Sigmoid colon (tissue), 6 donors: ENCODE measurements at regions not wholly inside any gene's neighbourhood (a gene's known extent, or its start where the extent isn't known, plus 50 kb on each side); places are given as distances from the start of the nearest gene placed in this dataset.

Source experiments
- DNase-seq: peaks from one replicate; pipeline ENCODE4 v3.0.0-alpha.2; 2019
- H3K27ac ChIP-seq, 4 donors: fragments of 200-600 bp; sonication (generic); one replicate each; pipeline ENCODE4 v1.5.1; 2016 to 2019; ENCODE audit warnings: mild to moderate bottlenecking in 1 of 4
- H3K27me3 ChIP-seq, 3 donors: fragments of 200-600 bp; sonication (generic); one replicate each; pipeline ENCODE4 v1.5.1; 2019; ENCODE audit warnings: mild to moderate bottlenecking in 1 of 3
- H3K36me3 ChIP-seq, 4 donors: fragments of 200-600 bp; sonication (generic); one replicate each; pipeline ENCODE4 v1.5.1; 2016 to 2019
- H3K4me1 ChIP-seq, 4 donors: fragments of 200-600 bp; sonication (generic); one replicate each; pipeline ENCODE4 v1.5.1; 2017 to 2019
- H3K4me3 ChIP-seq, 4 donors: fragments of 200-600 bp; sonication (generic); one replicate each; pipeline ENCODE4 v1.5.1; 2017 to 2019; ENCODE audit warnings: mild to moderate bottlenecking in 2 of 4, moderate library complexity in 1 of 4
- H3K9me3 ChIP-seq, 4 donors: fragments of 200-600 bp in 3 of 4; sonication (generic) in 3 of 4; one replicate each; pipeline versions ENCODE4 v1.5.1 to v1.6.1; 2013 to 2019
- EP300 ChIP-seq, 4 donors: sonication (generic); formaldehyde crosslinking; IDR thresholded peaks; one replicate each; pipeline ENCODE4 v1.6.1; 2017; ENCODE audit warnings: antibody characterized with exemption in 4 of 4
- POLR2A ChIP-seq, 2 donors: fragments of 450-650 bp; IDR thresholded peaks; one replicate each; pipeline ENCODE4 v1.6.1; 2016; ENCODE audit warnings: antibody characterized with exemption in 2 of 2, mild to moderate bottlenecking in 2 of 2, moderate library complexity in 2 of 2
- POLR2AphosphoS5 ChIP-seq, 4 donors: sonication (generic); formaldehyde crosslinking; IDR thresholded peaks; one replicate each; pipeline ENCODE4 v1.6.1; 2017; ENCODE audit warnings: antibody characterized with exemption in 4 of 4
- WGBS, 2 donors: extraction: QIAGEN DNeasy Blood & Tissue Kit; methylation state at CpG; one replicate each; pipeline ENCODE4 v1.1.7; 2013; 5-methylcytosine and 5-hydroxymethylcytosine counted together
- intact Hi-C: fragments of 100-400 bp; cut with DNase I; formaldehyde crosslinking; loops from one replicate; pipeline ENCODE4 v1.15.1; 2023
- TF ChIP-seq, protein P1 (sequence below), 4 experiments: fragments of 450-650 bp in 3 of 4; fragments of 200-600 bp in 1 of 4; IDR thresholded peaks; one replicate each; pipeline ENCODE4 v1.5.1; 2016 to 2019; ENCODE audit warnings: antibody characterized with exemption in 4 of 4, mild to moderate bottlenecking in 3 of 4, moderate library complexity in 2 of 4
- donor health status: healthy with polysubstance abuse.
- donor health status: healthy.

DNA sequence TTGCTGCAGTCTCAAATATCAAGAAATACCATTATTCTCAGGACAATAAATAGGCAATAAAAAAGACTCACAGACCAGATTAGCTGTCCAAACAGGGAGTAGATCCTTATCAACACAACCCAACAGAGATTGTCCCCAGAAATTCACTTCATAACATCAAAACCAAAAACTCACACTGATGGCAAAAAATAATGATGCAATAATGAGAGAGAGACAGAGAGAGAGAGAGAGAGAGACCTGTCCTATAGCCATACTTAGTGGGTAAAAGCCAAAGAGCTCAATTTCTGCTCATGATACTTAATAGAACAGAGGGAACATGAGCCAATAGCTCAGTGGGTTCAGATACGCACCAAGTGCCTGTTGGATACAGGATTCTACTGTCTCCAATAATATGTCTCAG, 244.5 kb downstream of the FAM72C start:
- H3K4me1 ChIP-seq = no peaks in the 10 kb centered on the region
- intact Hi-C loops = no loop called here
- no peaks in the 10 kb centered on the region for H3K36me3 ChIP-seq
- no peaks in the 10 kb centered on the region for H3K9me3 ChIP-seq
- no peak overlapping the region for H3K4me3 ChIP-seq
- WGBS, 2 donors = 98 to 99% methylated on average over 1 of the region's 1 CpG
- TF ChIP-seq, protein P1, sequence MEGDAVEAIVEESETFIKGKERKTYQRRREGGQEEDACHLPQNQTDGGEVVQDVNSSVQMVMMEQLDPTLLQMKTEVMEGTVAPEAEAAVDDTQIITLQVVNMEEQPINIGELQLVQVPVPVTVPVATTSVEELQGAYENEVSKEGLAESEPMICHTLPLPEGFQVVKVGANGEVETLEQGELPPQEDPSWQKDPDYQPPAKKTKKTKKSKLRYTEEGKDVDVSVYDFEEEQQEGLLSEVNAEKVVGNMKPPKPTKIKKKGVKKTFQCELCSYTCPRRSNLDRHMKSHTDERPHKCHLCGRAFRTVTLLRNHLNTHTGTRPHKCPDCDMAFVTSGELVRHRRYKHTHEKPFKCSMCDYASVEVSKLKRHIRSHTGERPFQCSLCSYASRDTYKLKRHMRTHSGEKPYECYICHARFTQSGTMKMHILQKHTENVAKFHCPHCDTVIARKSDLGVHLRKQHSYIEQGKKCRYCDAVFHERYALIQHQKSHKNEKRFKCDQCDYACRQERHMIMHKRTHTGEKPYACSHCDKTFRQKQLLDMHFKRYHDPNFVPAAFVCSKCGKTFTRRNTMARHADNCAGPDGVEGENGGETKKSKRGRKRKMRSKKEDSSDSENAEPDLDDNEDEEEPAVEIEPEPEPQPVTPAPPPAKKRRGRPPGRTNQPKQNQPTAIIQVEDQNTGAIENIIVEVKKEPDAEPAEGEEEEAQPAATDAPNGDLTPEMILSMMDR (IDR thresholded peaks at IDR 0.05) = no peak
- no peak for TF ChIP-seq POLR2AphosphoS5 (IDR thresholded peaks at IDR 0.05)
- TF ChIP-seq POLR2A (IDR thresholded peaks at IDR 0.05) = no peak
- no peak for TF ChIP-seq EP300 (IDR thresholded peaks at IDR 0.05)
- no peak for DNase-seq
- H3K27me3 ChIP-seq = peaks cover 0 to 8% (median 6%) of the 10 kb centered on the region in 3 donors
- H3K27ac ChIP-seq = no peak overlapping the region

DNA sequence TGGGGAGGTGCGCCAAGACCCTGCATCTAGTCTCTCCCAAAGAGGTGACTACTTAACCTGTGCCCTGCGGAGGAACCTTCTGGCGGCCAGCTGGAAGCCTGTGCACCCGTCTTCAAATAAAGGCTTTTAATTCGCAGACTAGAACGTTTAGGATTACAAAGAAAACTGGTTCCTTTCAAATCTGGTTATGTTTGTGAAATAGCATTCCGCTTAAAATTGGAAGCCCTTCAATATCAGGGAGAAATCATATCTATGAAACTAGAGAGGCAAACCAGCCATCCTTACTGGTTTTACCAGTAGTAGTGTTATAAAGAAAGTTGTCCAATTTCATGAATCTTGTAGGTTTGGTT, 250.8 kb downstream of the FAM72C start:
- H3K4me1 ChIP-seq = no peaks in the 10 kb centered on the region
- 33 to 47% methylated on average over 7 of the region's 7 CpGs for WGBS, 2 donors
- H3K9me3 ChIP-seq = no peaks in the 10 kb centered on the region
- no peak for DNase-seq
- H3K27me3 ChIP-seq = peaks cover 0 to 17% (median 0%) of the 10 kb centered on the region in 3 donors
- no peaks in the 10 kb centered on the region for H3K36me3 ChIP-seq
- H3K4me3 ChIP-seq = no peak overlapping the region
- no peak overlapping the region for H3K27ac ChIP-seq
- intact Hi-C loops = no loop called here
- TF ChIP-seq, protein P1 (IDR thresholded peaks at IDR 0.05) = no peak
- no peak for TF ChIP-seq POLR2AphosphoS5 (IDR thresholded peaks at IDR 0.05)
- no peak for TF ChIP-seq EP300 (IDR thresholded peaks at IDR 0.05)
- TF ChIP-seq POLR2A (IDR thresholded peaks at IDR 0.05) = no peak

DNA sequence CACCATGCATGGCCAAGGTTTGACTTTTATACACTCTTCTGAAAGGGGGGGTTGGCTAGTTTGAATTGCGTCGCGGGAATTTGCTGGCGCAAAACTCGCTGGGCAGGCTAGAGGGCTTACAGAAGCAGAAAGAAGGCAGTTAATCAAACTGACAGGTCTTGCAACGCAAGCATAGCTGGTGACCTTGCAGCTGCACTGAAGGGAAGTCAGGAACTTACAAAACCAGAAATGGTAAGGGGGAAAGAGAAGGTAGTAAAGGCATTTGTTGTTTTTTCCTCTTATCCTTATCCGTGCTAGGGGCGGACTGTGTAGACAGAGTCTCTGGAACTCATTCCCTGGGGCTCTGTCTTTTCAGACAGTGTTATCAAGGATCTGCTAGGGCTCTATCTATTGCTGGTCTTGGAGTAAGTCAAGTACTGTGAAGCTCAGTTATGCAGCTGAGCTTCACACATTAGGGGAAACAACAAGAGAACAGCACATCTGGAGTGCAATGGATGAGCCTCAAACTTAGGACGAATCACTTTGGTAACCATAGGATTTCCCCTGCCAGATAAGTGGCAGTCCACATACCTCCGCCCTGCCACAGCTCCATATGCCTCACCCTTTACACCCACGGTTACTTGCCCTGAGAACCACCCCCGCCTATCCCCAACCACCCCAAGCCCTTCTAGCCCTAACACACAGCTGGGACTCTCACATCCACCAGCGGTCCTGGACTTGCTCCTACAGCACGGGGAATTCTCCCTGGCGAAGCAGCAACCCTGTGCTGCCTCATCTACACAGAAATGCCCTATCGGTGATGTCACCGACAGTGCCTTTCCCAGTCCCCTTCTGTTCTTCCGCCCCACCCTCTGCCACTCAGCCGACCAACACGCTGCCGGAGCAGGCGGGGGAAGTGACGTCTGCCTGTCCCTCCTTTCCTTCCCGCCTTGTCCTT, 251.4 kb downstream of the FAM72C start:
- Histone ChIP-seq H3K4me1 (no peaks in the 10 kb centered on the region), H3K9me3 (no peaks in the 10 kb centered on the region), H3K4me3 (no peak overlapping the region), H3K27me3 (peaks cover 0 to 16% (median 0%) of the 10 kb centered on the region in 3 donors), H3K36me3 (no peaks in the 10 kb centered on the region), H3K27ac (no peak overlapping the region)
- WGBS, 2 donors = 12 to 19% methylated on average over 24 of the region's 24 CpGs
- peak; percentile 67 for DNase-seq
- TF ChIP-seq EP300 (IDR thresholded peaks at IDR 0.05) (no peak), POLR2A (IDR thresholded peaks at IDR 0.05) (no peak), POLR2AphosphoS5 (IDR thresholded peaks at IDR 0.05) (no peak)
- TF ChIP-seq, protein P1 (IDR thresholded peaks at IDR 0.05) = no peak
- intact Hi-C loops = no loop called here

DNA sequence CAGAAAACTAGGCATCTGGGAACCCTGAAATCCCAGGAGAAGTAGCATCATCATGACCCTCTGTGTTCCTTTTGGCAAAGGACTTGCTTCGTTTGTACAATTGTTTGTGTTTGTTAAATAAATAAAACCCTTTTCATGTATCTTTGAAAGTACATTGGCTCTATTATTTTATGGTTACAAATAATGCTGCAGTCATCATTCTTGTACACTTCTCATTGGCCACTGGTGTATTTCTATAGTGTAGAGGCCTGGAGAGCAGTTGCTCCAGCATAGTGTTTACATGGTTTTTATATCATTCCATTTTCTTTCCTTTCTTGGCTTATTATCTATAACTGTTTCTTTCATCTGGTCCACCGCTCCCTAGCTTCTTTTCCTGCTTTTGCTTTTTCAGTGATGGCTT, 253.3 kb downstream of the FAM72C start:
- Histone ChIP-seq H3K36me3 (no peaks in the 10 kb centered on the region), H3K4me3 (no peak overlapping the region), H3K4me1 (no peaks in the 10 kb centered on the region), H3K27ac (no peak overlapping the region), H3K27me3 (peaks cover 0 to 16% (median 0%) of the 10 kb centered on the region in 3 donors), H3K9me3 (no peaks in the 10 kb centered on the region)
- no peak for DNase-seq
- intact Hi-C loops = no loop called here
- TF ChIP-seq, protein P1 (IDR thresholded peaks at IDR 0.05) = no peak
- TF ChIP-seq EP300 (IDR thresholded peaks at IDR 0.05) (no peak), POLR2A (IDR thresholded peaks at IDR 0.05) (no peak), POLR2AphosphoS5 (IDR thresholded peaks at IDR 0.05) (no peak)
- WGBS, 2 donors = 75 to 76% methylated on average over 2 of the region's 2 CpGs
